NCI-H1436 (cell line): ENCODE measurements at regions not wholly inside any gene's neighbourhood (a gene's known extent, or its start where the extent isn't known, plus 50 kb on each side); places are given as distances from the start of the nearest gene placed in this dataset.

Experiments
- DNase-seq: peaks from one replicate; lab custom pipeline; 2025; lab: John Stamatoyannopoulos, UW

- DNase-seq: no peak
Observed at GRCh38 chr17:70021726-70022125, 53.3 kb upstream of the KCNJ16 start.

DNA sequence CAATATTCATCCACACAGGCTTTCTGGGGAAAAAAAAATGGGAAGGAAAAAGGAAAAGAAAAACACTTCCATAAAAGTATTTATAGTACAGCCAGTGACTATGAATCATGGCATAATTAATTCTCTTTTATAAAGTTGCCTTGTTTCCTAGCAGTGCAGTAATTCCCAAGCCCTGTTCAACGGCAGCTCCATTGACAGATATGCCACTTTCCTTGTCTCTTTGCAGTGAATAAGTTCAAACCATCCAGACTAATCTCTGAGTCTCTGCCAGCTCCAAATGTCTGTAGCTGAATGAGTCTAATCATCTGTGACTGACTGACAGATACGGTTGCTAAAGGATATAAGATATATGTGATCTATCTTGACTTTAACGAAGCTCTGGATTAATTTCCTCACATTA is 52.9 kb upstream of the KCNJ16 start:
- no peak for DNase-seq

DNA sequence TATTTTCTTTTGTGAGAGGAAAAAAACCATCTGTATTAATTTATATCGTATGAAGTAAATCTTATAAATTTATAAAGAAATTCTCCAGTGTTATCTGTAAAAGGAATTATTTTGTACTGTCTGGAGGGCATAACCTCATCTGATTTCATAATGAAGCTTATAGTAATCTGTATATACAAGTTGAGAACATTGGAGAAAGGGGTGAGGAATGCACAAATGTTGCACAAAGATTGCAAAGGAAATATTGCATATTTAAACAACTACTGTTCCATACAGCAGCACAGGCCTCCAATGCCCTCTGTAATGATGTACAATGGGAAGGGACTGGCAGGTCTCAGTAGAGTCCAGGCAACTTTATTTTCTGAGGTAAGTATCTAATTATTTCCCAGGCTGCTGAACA is 50.8 kb upstream of the KCNJ16 start:
- DNase-seq: no peak
